ENCODE measurements at regions not wholly inside any gene's neighbourhood (a gene's known extent, or its start where the extent isn't known, plus 50 kb on each side); places are given as distances from the start of the nearest gene placed in this dataset.
"Not testable (repeated sequence)": the region's sequence is repeated elsewhere in the genome, so short reads cannot be mapped to it uniquely, and the experiment has no call there.

DNA sequence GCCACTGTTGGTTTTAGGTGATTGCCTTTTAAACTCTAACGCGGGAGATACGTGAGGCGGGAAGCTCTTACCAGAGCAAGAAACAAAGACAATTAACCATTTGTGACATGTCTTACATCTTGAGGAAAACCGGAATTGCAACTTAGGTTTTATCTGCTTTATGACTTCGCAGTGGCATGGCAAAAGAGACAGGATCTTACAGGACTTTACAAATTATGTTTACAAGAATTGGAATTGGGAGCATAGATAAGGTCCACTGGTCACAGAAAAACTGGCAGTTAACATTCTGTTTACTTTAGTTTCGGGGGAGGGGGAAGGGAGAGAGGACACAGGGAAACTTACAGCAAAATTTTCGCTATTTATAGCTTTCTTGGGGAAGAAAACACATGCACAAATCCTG, 1119.6 kb downstream of the ZPLD1 start:
- Histone ChIP-seq H2AK5ac (ENCODE audit: insufficient read length, low read length) (no peak overlapping the region), H2BK120ac (ENCODE audit: low read depth, low read length, poor library complexity, severe bottlenecking) (no peak overlapping the region), H3K18ac (ENCODE audit: insufficient read length, low read depth, low read length) (no peak overlapping the region), H3K4me2 (ENCODE audit: insufficient read depth, insufficient read length, low read length) (no peak overlapping the region), H3K14ac (ENCODE audit: insufficient read depth, low read length) (no peak overlapping the region), H3T11ph (ENCODE audit: low read length) (no peak overlapping the region), H3K79me2 (ENCODE audit: insufficient read depth, low read length) (no peaks in the 10 kb centered on the region), H4K20me1 (ENCODE audit: control insufficient read depth, insufficient read depth, insufficient read length) (no peaks in the 10 kb centered on the region), H3K27ac (ENCODE audit: insufficient read length, low read depth, low read length) (no peak overlapping the region), H2AFZ (ENCODE audit: low read length) (peak overlapping the region; percentile 49), H4K8ac (replicated peaks; ENCODE audit: insufficient read length, low read depth, low read length) (no peak overlapping the region), H3K9me3 (ENCODE audit: control insufficient read depth, low read depth, low read length) (no peaks in the 10 kb centered on the region), H3K79me1 (ENCODE audit: insufficient read depth, low read depth, low read length, poor library complexity, severe bottlenecking) (no peaks in the 10 kb centered on the region), H3K56ac (ENCODE audit: insufficient read length, low read depth, low read length) (no peak overlapping the region), H4K5ac (ENCODE audit: insufficient read length, low read depth, low read length) (no peak overlapping the region), H2BK5ac (ENCODE audit: insufficient read length, low read length) (no peak overlapping the region), H4K91ac (ENCODE audit: insufficient read length, low read depth, low read length) (no peak overlapping the region), H3K4me1 (ENCODE audit: insufficient read depth, low read length) (no peaks in the 10 kb centered on the region), H2BK20ac (ENCODE audit: low read depth, low read length, poor library complexity, severe bottlenecking) (no peak overlapping the region), H3K4ac (ENCODE audit: low read depth, low read length) (no peak overlapping the region), H3K27me3 (ENCODE audit: insufficient read depth, low read length) (no peaks in the 10 kb centered on the region), H3K23me2 (ENCODE audit: insufficient read length, low read depth, low read length, poor library complexity, severe bottlenecking) (no peaks in the 10 kb centered on the region), H2BK12ac (ENCODE audit: insufficient read length, low read depth, low read length) (no peak overlapping the region), H3K9ac (ENCODE audit: extremely low read depth, insufficient read length, low read length) (no peak overlapping the region), H3K23ac (ENCODE audit: insufficient read length, low read depth, low read length) (no peak overlapping the region), H2BK15ac (ENCODE audit: low read depth, low read length) (no peak overlapping the region)
- DNase-seq = no peak
- TF ChIP-seq, protein P1, sequence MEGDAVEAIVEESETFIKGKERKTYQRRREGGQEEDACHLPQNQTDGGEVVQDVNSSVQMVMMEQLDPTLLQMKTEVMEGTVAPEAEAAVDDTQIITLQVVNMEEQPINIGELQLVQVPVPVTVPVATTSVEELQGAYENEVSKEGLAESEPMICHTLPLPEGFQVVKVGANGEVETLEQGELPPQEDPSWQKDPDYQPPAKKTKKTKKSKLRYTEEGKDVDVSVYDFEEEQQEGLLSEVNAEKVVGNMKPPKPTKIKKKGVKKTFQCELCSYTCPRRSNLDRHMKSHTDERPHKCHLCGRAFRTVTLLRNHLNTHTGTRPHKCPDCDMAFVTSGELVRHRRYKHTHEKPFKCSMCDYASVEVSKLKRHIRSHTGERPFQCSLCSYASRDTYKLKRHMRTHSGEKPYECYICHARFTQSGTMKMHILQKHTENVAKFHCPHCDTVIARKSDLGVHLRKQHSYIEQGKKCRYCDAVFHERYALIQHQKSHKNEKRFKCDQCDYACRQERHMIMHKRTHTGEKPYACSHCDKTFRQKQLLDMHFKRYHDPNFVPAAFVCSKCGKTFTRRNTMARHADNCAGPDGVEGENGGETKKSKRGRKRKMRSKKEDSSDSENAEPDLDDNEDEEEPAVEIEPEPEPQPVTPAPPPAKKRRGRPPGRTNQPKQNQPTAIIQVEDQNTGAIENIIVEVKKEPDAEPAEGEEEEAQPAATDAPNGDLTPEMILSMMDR (conservative IDR thresholded peaks at IDR 0.05) = no peak
- WGBS (ENCODE audit: extremely low coverage, insufficient read length, low lambda C conversion rate) = no CpG with 5 or more reads among the region's 8 CpGs
- Mint-ChIP-seq H3K9me3 (no peaks in the 10 kb centered on the region), H3K4me3 (no peak overlapping the region), H3K4me1 (peaks cover 8 to 9% of the 10 kb centered on the region in 2 experiments), H3K27me3 (ENCODE audit: low read depth) (no peaks in the 10 kb centered on the region), H3K36me3 (ENCODE audit: insufficient read depth in 1 of 3, low read depth in 3 of 3) (no peaks in the 10 kb centered on the region; a peak in 1 of 7 replicates), H3K27ac (no peak overlapping the region; a peak in 1 of 7 replicates)

- H3K56ac ChIP-seq (ENCODE audit: insufficient read length, low read depth, low read length); H3K27me3 Mint-ChIP-seq (ENCODE audit: low read depth); H3K4me1 Mint-ChIP-seq; H3K4me2 ChIP-seq (ENCODE audit: insufficient read depth, insufficient read length, low read length); H3K4me1 ChIP-seq (ENCODE audit: insufficient read depth, low read length); H3K9ac ChIP-seq (ENCODE audit: extremely low read depth, insufficient read length, low read length); H3T11ph ChIP-seq (ENCODE audit: low read length); H4K5ac ChIP-seq (ENCODE audit: insufficient read length, low read depth, low read length); H4K20me1 ChIP-seq (ENCODE audit: control insufficient read depth, insufficient read depth, insufficient read length); DNase-seq; H3K4me3 Mint-ChIP-seq; H3K23me2 ChIP-seq (ENCODE audit: insufficient read length, low read depth, low read length, poor library complexity, severe bottlenecking); H3K27ac ChIP-seq (ENCODE audit: insufficient read length, low read depth, low read length); H3K9me3 ChIP-seq (ENCODE audit: control insufficient read depth, low read depth, low read length); H2BK20ac ChIP-seq (ENCODE audit: low read depth, low read length, poor library complexity, severe bottlenecking); H2BK12ac ChIP-seq (ENCODE audit: insufficient read length, low read depth, low read length); H2BK120ac ChIP-seq (ENCODE audit: low read depth, low read length, poor library complexity, severe bottlenecking); H3K79me2 ChIP-seq (ENCODE audit: insufficient read depth, low read length); H3K79me1 ChIP-seq (ENCODE audit: insufficient read depth, low read depth, low read length, poor library complexity, severe bottlenecking); H3K27me3 ChIP-seq (ENCODE audit: insufficient read depth, low read length); H3K14ac ChIP-seq (ENCODE audit: insufficient read depth, low read length); H3K4ac ChIP-seq (ENCODE audit: low read depth, low read length); H2BK15ac ChIP-seq (ENCODE audit: low read depth, low read length); H3K23ac ChIP-seq (ENCODE audit: insufficient read length, low read depth, low read length); H3K27ac Mint-ChIP-seq; H2AFZ ChIP-seq (ENCODE audit: low read length); H2AK5ac ChIP-seq (ENCODE audit: insufficient read length, low read length); H4K8ac ChIP-seq (replicated peaks; ENCODE audit: insufficient read length, low read depth, low read length); H4K91ac ChIP-seq (ENCODE audit: insufficient read length, low read depth, low read length); H2BK5ac ChIP-seq (ENCODE audit: insufficient read length, low read length); H3K18ac ChIP-seq (ENCODE audit: insufficient read length, low read depth, low read length): not testable (repeated sequence)
- Mint-ChIP-seq H3K36me3 (ENCODE audit: insufficient read depth in 1 of 3, low read depth in 3 of 3) (peaks cover 7 to 18% (median 11%) of the 10 kb centered on the region in 3 experiments; a peak in 5 of 7 replicates), H3K9me3 (peaks cover 16 to 19% of the 10 kb centered on the region in 2 experiments)
- WGBS (ENCODE audit: extremely low coverage, insufficient read length, low lambda C conversion rate) = no CpG with 5 or more reads among the region's 6 CpGs
Measured at GRCh38 chr3:103564116-103564515, 1129.3 kb downstream of the ZPLD1 start.
